Karpas-422 (cell line): ENCODE measurements at regions not wholly inside any gene's neighbourhood (a gene's known extent, or its start where the extent isn't known, plus 50 kb on each side); places are given as distances from the start of the nearest gene placed in this dataset.

ENCODE experiments used
- DNase-seq: peaks from one replicate; pipeline ENCODE4 v3.0.0-alpha.2; 2015
- H2AFZ ChIP-seq: fragments of 200-600 bp; sonication (generic); 2 replicates; pipeline ENCODE4 v1.6.1; 2014; ENCODE audit warnings: antibody characterized with exemption, low read length, mixed read lengths
- H3K27ac ChIP-seq: fragments of 200-600 bp; sonication (generic); 2 replicates; pipeline ENCODE4 v1.5.1; 2014; ENCODE audit warnings: mild to moderate bottlenecking, low read length, moderate library complexity
- H3K27me3 ChIP-seq: fragments of 200-600 bp; sonication (generic); 2 replicates; pipeline ENCODE4 v1.6.1; 2014; ENCODE audit warnings: low read length, mixed read lengths
- H3K36me3 ChIP-seq: fragments of 200-600 bp; sonication (generic); 2 replicates; pipeline ENCODE4 v1.6.1; 2014; ENCODE audit warnings: low read length, mixed read lengths; ENCODE audit not compliant: insufficient read depth
- H3K4me1 ChIP-seq: fragments of 200-600 bp; sonication (generic); 2 replicates; pipeline ENCODE4 v1.6.1; 2014; ENCODE audit warnings: mild to moderate bottlenecking, low read length, mixed read lengths
- H3K4me2 ChIP-seq: fragments of 200-600 bp; sonication (generic); 2 replicates; pipeline ENCODE4 v1.6.1; 2014; ENCODE audit warnings: low read length, low read depth, mild to moderate bottlenecking; ENCODE audit not compliant: poor library complexity, severe bottlenecking
- H3K4me3 ChIP-seq: fragments of 200-600 bp; sonication (generic); 2 replicates; pipeline ENCODE4 v1.5.1; 2014; ENCODE audit warnings: mild to moderate bottlenecking, antibody characterized with exemption, low read length, mixed read lengths
- H3K79me2 ChIP-seq: fragments of 200-600 bp; sonication (generic); 2 replicates; pipeline ENCODE4 v1.6.1; 2014; ENCODE audit warnings: mild to moderate bottlenecking, low read length, mixed read lengths
- H3K9ac ChIP-seq: fragments of 200-600 bp; sonication (generic); 2 replicates; pipeline ENCODE4 v1.6.0; 2014; ENCODE audit warnings: low read length
- H3K9me2 ChIP-seq: fragments of 200-600 bp; sonication (generic), shearing (Covaris generic); replicated peaks from 2 replicates; pipeline ENCODE4 v1.6.0; 2014; ENCODE audit warnings: mild to moderate bottlenecking, low read length, moderate library complexity; ENCODE audit not compliant: insufficient read depth
- H3K9me3 ChIP-seq: fragments of 300-700, 200-600 bp; sonication (generic); 2 replicates; pipeline ENCODE4 v1.6.1; 2014; ENCODE audit warnings: low read length, mixed read lengths
- H4K20me1 ChIP-seq: fragments of 200-600 bp; sonication (generic); 2 replicates; pipeline ENCODE4 v1.6.1; 2014; ENCODE audit warnings: mild to moderate bottlenecking, antibody characterized with exemption, low read length, low read depth; ENCODE audit not compliant: insufficient read depth

DNA sequence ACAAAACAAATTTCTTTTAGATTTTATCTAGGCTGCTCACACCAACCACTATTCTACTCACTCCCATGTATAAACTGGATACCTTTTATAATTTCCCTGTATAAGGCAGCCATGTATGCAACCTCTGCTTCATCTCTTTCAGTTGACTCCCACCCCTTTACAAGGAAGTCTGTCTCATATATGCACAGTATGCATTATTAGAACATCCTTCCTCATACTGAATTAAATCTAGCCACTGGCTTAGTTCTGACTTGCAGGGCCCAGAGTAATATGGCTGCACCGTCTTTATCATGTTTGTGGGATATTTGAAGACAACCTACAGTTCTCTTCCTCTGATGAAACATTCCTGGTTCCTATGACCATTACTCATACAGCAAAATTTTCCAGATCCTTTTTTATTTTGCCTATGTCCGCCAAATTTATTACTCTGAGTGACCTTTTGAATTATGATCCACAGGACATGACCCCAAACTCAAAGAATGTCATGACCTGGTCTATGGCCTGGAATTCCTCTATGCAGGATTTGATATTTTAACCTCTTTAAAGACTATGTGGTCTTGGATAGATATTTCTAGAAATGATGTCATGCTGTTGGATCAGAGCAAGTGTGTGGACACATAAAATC, 76.6 kb upstream of the ITGA1 start:
- Histone ChIP-seq H3K4me1 (no peaks in the 10 kb centered on the region), H3K36me3 (no peaks in the 10 kb centered on the region), H3K9ac (no peak overlapping the region), H2AFZ (no peak overlapping the region), H3K27ac (no peak overlapping the region), H4K20me1 (no peaks in the 10 kb centered on the region), H3K9me3 (no peaks in the 10 kb centered on the region), H3K4me2 (no peak overlapping the region), H3K27me3 (no peaks in the 10 kb centered on the region), H3K79me2 (no peaks in the 10 kb centered on the region), H3K4me3 (no peak overlapping the region), H3K9me2 (no peaks in the 10 kb centered on the region)
- DNase-seq = no peak

DNA sequence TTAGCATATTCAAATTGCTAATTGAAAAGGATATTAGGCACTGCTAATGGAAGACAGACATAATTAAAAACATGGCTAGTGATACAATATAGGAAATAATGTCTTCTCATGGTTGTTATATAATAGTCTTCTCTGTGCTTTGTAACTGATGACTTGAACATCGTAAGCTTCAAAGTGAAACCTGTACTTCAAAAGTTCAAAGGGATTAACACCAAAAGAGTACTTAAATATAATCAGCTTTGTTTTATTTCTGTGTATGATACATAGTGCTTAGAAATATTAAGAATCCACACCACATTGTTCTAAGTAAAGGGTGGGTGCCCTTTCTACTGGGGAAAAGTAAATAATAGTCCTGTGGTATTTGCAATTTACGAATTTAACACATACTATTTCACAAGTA, 75.4 kb upstream of the ITGA1 start:
- Histone ChIP-seq H2AFZ (no peak overlapping the region), H3K79me2 (no peaks in the 10 kb centered on the region), H3K27ac (no peak overlapping the region), H3K9ac (no peak overlapping the region), H4K20me1 (no peaks in the 10 kb centered on the region), H3K4me3 (no peak overlapping the region), H3K4me1 (no peaks in the 10 kb centered on the region), H3K9me2 (no peaks in the 10 kb centered on the region), H3K27me3 (no peaks in the 10 kb centered on the region), H3K9me3 (no peaks in the 10 kb centered on the region), H3K4me2 (no peak overlapping the region), H3K36me3 (no peaks in the 10 kb centered on the region)
- DNase-seq = no peak

DNA sequence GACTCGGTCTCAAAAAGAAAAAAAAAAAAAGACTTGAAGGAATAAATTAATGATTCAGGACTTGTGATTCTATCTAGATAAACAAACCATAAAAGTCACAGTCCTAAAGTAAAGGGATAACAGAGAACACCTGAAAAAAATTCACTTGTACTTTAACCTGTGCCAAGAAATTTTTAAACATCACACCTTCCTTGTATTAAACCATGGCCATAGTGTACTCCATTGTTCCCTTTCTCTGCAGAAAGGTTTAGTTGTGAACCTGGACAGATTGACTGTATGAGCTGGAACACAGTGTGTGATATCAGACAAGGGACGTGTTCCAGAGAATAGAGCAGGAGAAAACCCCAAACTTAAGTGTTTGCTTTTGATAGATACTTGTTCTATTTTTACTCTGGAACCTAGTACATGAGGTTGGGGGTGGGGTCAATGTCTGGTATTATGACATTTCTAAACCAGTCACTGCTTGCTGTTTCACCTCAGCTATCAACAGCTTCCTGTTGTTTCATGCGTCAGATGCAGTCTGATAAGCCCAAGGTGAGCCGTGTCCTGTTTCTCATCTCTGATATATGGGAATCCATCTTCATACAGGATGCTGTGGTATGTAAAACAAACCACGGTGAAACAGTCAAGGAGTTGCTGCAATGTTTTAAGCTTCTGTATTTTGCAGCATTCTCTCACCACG, 62.5 kb upstream of the ITGA1 start:
- H3K79me2 ChIP-seq = no peaks in the 10 kb centered on the region
- no peaks in the 10 kb centered on the region for H3K9me2 ChIP-seq
- H3K36me3 ChIP-seq = no peaks in the 10 kb centered on the region
- H3K4me1 ChIP-seq = no peaks in the 10 kb centered on the region
- H2AFZ ChIP-seq = no peak overlapping the region
- H3K9ac ChIP-seq = no peak overlapping the region
- no peak overlapping the region for H3K4me3 ChIP-seq
- no peak for DNase-seq
- H4K20me1 ChIP-seq = no peaks in the 10 kb centered on the region
- no peaks in the 10 kb centered on the region for H3K27me3 ChIP-seq
- H3K27ac ChIP-seq = no peak overlapping the region
- no peak overlapping the region for H3K4me2 ChIP-seq
- H3K9me3 ChIP-seq = no peaks in the 10 kb centered on the region

DNA sequence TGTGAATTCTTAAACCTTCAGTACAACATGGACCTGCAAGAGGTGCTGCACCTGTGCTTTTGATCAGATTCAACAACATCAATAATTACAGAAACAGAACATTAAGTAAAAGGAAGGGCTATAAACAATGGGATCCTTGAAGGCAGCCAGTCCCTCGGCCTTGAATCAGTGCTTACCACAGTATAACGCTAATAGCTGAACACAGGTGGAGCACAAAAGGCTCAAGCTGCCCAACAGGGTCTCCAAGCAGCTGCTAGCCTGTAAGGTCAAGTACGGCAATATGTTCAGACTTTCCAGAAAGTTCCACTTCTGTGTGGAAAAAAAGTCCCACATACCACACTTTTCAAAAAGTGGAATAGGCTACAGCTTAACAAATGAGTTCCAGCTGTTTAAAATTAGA, 61.9 kb upstream of the ITGA1 start:
- Histone ChIP-seq H4K20me1 (no peaks in the 10 kb centered on the region), H3K79me2 (no peaks in the 10 kb centered on the region), H2AFZ (no peak overlapping the region), H3K9me3 (no peaks in the 10 kb centered on the region), H3K9me2 (no peaks in the 10 kb centered on the region), H3K9ac (no peak overlapping the region), H3K36me3 (no peaks in the 10 kb centered on the region), H3K4me2 (no peak overlapping the region), H3K27me3 (no peaks in the 10 kb centered on the region), H3K4me3 (no peak overlapping the region), H3K4me1 (no peaks in the 10 kb centered on the region), H3K27ac (no peak overlapping the region)
- no peak for DNase-seq

DNA sequence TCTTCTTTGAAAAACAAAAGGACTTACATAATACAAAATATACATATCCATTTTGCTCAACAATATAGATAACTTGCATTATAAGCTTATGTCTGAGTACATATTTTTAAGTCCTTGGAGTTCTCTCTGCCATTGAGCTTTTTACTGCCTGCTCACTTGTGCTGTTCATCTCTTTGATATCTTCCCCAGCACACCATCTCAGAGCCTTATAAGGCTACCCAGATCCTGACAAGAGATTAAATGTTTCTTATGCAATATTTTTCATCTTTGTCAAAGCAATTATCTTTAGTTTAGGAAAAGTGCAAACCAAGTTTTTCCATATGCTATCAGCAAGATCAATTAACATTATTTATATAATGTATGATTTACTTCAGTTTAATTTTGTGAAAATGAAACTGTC, 60.7 kb upstream of the ITGA1 start:
- Histone ChIP-seq H3K4me2 (no peak overlapping the region), H3K4me3 (no peak overlapping the region), H3K79me2 (no peaks in the 10 kb centered on the region), H3K9me2 (no peaks in the 10 kb centered on the region), H3K36me3 (no peaks in the 10 kb centered on the region), H3K9ac (no peak overlapping the region), H3K9me3 (no peaks in the 10 kb centered on the region), H3K4me1 (no peaks in the 10 kb centered on the region), H2AFZ (no peak overlapping the region), H3K27ac (no peak overlapping the region), H3K27me3 (no peaks in the 10 kb centered on the region), H4K20me1 (no peaks in the 10 kb centered on the region)
- DNase-seq = no peak

DNA sequence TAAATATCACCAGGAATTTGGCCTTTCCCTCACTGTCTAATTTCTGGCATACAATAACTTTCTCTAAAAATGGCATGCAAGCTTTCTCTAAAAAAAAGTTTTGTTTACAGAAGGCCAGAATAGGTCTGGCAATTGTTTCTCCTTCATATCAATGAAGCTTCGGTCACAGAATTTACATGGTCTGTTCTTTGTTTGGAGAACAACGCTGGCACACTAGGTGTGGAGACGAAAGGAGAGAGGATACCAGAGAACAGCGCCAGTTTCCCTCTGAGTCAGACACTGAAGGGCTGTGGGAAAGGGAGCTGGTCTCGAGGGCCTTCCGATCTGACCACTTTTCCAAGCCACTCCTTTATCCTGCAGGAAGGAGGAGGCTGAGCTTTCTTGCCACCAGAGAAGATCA, 60.1 kb upstream of the ITGA1 start:
- Histone ChIP-seq H4K20me1 (no peaks in the 10 kb centered on the region), H3K9me2 (no peaks in the 10 kb centered on the region), H3K4me2 (no peak overlapping the region), H3K4me3 (no peak overlapping the region), H3K79me2 (no peaks in the 10 kb centered on the region), H3K9ac (no peak overlapping the region), H2AFZ (no peak overlapping the region), H3K9me3 (no peaks in the 10 kb centered on the region), H3K27ac (no peak overlapping the region), H3K27me3 (no peaks in the 10 kb centered on the region), H3K36me3 (no peaks in the 10 kb centered on the region), H3K4me1 (no peaks in the 10 kb centered on the region)
- no peak for DNase-seq

DNA sequence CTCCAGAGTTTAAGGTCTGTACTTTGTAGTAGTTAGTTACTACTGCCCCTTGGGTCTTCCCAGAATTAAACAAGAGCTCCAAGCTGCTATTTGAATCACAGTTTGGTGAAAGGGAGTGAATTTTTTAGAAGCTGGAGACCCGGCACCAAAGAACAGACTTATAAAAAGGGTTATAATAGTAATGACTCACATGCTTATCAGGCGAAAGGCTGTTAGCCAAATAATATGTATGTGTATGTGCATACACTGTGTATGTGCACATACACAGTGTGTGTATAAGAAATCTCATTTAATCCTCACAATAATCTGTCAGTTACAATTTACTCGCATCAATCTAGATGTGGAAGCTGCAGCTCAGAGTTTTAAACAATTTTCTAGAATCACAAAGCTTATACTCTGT, 59.5 kb upstream of the ITGA1 start:
- Histone ChIP-seq H3K36me3 (no peaks in the 10 kb centered on the region), H4K20me1 (no peaks in the 10 kb centered on the region), H3K27ac (no peak overlapping the region), H3K27me3 (no peaks in the 10 kb centered on the region), H3K4me2 (no peak overlapping the region), H3K79me2 (no peaks in the 10 kb centered on the region), H3K9me3 (no peaks in the 10 kb centered on the region), H3K9ac (no peak overlapping the region), H3K4me1 (no peaks in the 10 kb centered on the region), H3K9me2 (no peaks in the 10 kb centered on the region), H3K4me3 (no peak overlapping the region), H2AFZ (no peak overlapping the region)
- DNase-seq = no peak

DNA sequence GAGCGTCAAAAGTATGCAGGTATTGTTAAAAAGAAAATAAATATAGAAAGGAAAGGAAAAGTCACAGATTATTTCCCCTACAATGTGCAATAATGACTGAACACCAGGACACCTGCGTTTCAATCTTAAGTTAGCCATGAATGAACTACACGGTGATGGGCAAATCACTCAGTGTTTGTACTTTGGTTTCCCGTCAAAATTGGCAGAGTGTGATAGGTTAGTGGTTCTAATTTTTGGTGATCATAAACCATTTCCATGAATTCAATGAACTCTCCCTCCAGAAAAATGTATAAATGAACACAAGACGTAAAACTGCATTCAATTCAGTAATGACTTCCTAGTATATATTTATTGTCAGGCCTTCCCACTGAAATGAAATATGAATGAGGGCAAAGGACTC, 59.0 kb upstream of the ITGA1 start:
- Histone ChIP-seq H3K36me3 (no peaks in the 10 kb centered on the region), H3K4me3 (no peak overlapping the region), H3K27ac (no peak overlapping the region), H3K4me1 (no peaks in the 10 kb centered on the region), H3K9ac (no peak overlapping the region), H3K4me2 (no peak overlapping the region), H3K9me3 (no peaks in the 10 kb centered on the region), H2AFZ (no peak overlapping the region), H3K9me2 (no peaks in the 10 kb centered on the region), H3K27me3 (no peaks in the 10 kb centered on the region), H4K20me1 (no peaks in the 10 kb centered on the region), H3K79me2 (no peaks in the 10 kb centered on the region)
- no peak for DNase-seq
